HG02678 (cell line): ENCODE measurements at regions not wholly inside any gene's neighbourhood (a gene's known extent, or its start where the extent isn't known, plus 50 kb on each side); places are given as distances from the start of the nearest gene placed in this dataset.

Experiments
- ATAC-seq: cut with Tn5 transposase; IDR thresholded peaks from one replicate; pipeline ENCODE4 v1.9.1; 2021; ENCODE audit warnings: mild to moderate bottlenecking, moderate library complexity; ENCODE audit not compliant: unreplicated experiment

DNA sequence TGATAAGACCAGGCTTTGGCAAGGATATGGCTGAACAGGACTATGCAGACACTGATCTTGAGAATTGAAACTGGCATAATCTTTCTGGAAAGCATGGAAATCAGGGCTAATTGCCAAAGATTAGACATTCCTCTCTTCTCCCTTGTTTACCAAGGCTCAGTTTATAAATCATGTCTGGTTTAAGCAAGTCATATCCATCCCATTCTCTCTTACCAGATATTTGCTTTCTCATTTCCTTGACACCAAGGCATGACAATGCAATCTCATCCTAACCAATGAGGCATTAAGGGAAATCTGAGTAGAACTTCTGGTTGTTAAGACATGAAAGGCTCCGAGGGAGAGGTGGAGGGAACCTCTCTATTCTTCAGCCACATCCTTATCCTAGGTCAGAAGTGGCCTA lies 110.3 kb upstream of the CEP85L start:
- ATAC-seq = no peak

DNA sequence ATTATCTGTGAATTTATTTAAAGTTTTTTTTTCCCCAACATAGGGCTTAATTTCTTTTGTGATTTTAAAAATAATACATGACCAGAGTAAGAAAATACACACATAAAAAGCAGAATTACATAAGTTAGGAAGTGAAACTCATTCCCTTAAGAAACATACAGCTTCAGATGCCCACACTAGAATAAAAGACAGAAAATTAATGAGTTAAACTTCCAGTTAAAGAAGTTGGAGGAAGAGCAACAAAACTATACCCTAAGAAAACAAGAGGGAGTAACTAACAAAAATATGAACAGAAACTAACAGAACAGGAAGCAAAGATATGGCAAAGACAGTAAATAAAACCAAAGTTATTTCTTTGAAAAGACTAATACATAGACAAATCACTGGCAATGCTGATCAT lies 107.6 kb upstream of the CEP85L start:
- no peak for ATAC-seq

DNA sequence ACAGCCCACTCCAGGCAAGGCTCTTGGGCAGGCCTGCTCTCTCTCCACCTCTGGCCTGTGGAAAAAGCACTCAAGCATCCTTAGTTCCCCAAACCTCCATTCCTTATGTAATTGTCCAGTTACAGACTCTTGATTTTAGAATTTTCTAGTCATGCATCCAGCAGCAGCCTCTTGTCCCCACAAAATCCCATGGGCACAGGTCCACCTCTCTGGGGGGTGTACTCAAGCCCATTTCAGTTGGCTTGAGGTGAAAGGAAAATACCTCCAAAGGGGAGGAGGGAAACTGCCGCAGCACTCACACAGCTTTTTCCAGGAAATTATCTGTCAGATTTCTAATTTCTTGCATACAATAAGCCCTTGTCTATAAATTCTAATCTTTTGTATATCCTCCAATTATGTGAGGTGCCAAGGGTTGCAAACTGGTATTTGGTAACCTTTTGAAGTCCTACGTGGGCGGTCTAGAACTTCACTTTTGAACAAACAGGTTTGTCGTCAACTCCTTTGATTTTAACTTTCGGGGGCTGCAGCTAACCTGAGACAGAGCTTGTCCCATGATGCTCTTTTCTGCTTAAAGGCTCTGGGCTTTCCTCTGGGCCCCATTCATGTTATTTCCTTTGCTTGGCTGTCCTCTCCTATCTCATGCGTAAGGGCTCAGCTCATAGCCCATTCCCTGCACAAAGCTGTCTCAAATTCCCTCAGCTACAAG lies 104.7 kb upstream of the CEP85L start:
- no peak for ATAC-seq

DNA sequence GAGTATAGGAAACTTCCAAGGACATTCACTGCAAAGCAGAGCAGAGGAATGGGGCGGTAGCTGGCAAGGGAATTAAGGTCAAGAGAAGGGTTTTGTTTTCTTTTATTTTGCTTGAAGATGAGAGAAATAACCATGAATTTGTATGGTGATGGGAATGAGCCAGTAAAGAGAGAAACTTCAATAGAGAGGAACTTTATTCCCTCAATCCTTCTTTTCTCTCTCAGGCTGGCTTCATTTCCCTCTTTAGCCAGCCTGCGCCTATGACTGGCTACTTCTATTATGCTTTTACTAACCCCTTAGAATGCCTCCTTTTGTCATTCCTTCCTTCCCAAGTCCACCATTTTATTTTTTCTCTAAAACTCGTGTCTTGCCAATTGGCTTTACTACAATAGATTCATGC lies 101.4 kb upstream of the CEP85L start:
- ATAC-seq = no peak

DNA sequence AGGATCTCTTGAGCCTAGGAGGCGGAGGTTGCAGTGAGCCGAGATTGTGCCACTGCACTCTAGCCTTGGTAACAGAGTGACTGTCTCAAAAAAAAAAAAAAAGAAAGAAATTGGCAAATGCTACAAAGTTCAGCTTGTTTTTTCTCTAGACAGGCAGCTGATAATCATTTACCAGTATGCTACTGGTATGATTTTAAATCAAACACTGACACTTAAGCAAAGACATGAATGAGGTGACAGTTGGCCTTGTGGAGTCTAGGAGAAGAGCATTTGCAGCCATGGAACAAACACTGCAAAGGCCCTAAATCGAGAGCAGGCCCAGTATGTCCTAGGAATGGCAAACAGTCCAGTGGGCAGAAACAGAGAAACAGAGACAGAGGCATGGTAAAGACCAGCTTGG lies 99.7 kb upstream of the CEP85L start:
- no peak for ATAC-seq

DNA sequence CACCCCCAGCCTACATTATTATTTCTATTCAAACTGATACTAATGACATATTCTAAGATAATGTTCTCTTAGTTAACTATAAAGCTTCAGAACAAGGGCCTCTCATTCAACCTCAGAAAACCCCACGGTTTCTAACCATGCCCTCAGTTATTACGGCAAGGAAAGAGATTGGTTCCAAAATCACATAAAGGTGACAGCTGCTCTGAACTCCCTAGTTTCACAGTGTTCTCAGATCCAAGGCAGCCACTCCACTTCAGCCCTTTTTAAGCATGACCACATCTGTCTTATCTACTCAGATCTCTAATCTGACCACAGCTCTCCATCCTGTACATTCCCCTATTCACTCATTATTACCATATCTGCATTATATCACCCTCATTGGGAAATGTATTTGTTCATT lies 98.8 kb upstream of the CEP85L start:
- ATAC-seq = peak; percentile 50

DNA sequence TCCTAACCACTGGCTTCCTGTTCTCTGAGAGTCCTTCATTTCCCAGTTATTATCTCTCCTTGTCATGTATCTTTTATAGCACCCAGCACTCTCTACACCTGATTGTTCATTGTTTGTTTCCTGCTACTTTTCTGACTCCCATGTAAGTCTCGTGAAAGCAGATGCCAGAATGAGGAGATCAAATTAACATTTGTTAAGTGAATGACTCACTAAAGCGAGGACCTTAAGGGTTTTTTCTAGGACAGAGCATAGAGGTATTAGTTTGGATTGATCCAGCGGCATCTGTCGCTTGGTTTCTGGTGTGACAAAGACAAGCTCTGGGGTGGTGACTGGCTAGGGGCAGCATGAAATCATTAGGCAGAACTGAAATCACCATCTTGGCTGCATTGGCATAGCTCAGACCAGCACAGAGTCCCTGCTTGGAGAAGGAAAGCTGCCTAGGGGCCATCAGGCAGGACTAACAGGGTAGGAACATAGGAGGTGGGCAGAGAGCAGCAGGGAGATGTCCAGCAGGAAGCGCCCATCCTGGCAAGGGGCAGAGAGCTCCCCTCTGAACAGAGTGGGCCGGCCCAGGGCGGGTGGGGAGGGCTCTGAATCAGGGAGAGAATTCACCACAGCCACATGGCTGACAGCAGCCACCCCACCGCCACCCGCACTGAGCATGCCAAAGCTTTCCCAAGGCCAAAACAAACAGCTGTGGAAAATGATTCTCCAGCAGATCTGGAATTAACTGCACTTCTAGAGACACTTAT lies 97.1 kb upstream of the CEP85L start:
- ATAC-seq = no peak

DNA sequence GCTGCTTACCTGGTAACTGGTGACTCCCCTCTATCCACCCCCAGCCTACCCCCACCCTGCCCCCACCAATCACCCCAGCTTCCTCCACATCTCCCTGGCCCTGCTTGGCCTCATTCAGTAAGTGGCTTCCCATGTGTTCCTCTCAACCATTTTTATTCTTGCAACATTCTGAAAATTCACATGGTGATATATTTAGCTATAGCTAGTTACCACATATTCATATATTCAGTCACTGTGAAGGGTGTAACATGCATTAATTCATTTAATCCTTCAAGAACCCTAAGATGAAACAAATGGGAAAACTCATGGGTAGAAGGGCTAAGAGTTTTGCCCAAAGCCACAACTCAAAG lies 95.4 kb upstream of the CEP85L start:
- ATAC-seq = no peak

DNA sequence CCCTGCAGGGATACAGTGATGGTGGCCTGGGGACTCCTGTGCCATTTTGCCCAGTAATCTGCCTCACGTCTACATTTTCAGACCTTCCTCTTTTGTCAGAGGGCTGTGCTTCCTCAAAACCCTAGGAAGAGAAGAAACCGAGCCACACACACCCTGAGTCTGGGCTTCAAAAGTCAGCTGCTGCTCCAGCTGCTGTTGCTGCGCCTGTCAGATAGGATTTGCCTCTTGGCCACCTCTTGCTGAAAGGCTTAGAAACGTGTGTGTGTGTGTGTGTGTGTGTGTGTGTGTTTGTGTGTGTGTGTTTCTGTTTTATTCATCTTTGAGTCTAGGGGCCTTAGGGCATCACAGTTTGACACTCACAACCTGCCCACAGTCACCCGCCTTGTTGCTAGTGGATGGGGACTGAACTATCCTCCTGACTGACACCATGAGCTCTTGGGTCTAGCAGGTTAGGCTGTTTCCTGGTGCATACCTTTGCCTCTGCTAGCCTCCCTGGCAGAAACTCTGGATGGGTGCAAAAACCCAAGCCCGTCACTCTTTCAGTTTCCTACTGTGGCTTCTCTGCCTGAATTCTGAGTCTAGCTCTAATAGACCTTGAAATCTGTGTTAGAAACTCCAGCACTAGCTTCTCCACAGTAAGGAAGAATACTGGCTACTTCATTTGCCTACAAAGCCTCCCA lies 94.9 kb upstream of the CEP85L start:
- no peak for ATAC-seq

DNA sequence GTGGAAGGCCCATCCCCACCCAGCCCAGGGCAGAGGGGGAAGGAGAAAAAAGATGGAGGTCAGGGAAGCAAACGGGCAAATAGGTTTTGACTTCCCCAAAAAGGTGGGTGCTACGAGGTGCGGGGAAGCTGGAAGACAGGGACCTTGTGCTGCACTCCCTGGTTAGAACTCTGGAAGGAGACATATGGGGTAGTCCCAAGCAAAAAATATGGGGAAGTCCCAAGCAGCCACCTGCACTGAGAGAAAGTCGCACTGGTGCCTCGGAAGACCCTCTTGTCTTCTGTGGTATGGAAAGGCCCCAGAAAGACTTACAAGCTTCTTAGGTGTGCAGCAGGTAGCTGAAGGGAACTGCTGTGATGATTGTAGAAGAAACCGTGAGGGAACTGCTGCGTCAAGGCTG lies 93.8 kb upstream of the CEP85L start:
- ATAC-seq = no peak

DNA sequence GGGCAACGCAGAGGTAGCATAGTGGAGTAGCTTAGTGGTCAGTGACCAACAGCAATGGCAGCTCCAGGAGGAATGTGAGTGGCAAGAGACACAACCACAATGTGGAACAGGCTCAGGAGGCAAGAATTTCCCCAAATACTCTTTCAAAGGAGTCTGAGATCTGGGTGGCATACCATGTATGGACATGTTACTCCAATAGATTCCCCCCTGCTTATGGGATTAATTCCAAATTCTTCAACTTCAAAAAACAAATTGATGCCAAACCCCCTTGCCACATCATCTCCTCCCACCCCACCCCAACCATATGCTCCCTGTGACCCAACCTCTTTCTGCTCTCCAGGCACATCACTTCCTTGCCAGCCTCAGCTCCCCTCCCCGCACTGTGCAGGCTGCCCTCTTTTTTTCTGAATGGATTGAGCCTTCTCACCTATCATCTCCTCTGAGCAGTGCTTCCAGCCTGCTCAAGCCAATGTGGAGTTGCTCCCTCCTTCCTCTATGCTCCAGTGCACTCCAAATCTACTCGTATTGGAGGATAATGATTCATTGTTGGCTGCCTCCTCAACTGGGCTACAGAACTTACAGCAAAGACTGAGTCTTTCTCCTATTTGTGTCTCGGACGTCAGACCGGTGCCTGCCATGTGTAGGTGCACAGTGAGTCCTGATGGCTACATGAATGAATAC lies 93.0 kb upstream of the CEP85L start:
- no peak for ATAC-seq

DNA sequence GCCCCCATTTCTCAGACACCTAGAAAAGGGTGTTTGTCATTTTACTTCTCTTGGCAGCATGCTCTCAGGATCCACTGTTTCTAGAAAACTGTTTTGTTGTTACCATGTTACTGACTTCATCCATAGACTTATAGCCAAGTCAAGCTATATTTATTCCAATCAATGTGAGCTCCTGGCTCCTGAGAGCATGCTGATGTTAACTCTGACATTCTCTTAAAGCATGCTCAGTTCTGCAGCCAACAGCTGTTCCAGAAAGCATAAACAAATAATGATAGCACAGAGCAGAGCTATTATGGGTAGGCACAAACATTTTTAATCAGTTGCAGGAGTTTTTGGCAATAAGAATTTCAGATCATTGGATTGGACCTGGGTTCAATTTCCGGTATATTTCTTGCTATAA lies 92.4 kb upstream of the CEP85L start:
- ATAC-seq = no peak

DNA sequence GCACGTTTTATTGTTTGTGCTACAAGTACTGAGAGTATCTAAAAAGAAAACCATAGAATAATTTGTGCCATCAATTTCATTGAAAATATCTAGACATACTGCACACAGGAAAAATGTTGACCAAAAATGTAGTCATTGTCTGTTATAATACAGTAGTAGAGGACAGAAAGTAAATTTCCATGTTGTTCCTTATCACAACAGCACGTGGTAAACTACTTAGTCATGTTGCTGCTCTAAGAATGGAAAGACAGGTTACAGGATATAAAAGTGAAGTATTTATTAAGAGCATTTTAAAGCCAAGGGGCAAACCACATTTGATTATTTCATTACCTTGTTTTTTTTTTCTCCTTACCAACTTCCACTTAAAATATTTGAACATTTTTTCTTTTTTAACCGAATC lies 89.0 kb upstream of the CEP85L start:
- ATAC-seq = no peak

DNA sequence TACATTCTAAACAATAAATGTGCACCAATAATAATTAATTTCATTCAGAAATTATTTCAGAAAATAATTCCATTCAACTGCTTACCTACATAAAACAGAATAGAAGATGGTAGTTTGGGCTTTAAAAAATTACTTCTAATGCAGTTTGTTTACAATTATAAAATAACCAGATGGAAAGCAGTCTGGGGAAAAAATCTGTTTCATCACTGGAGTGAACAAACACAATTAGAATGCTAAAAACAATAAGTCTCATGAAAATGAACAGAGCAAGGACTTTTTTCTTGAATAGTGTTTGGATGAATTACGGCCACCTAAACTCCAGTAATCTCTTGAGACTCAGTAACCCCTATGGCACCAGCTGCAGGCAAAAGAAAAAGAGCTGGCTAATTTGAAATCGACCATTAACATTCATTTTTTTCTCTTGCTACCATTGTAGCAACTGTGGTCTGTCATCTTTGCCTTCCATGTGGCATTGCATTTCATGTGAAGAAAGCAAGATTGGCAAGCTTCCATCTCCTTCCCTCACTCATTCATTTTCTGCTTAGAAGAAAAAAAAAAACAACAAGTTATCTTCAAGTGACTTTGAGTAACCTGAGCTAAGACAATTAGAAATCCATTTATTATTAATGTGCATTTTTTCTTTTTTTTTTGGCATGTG lies 88.4 kb upstream of the CEP85L start:
- ATAC-seq = no peak

DNA sequence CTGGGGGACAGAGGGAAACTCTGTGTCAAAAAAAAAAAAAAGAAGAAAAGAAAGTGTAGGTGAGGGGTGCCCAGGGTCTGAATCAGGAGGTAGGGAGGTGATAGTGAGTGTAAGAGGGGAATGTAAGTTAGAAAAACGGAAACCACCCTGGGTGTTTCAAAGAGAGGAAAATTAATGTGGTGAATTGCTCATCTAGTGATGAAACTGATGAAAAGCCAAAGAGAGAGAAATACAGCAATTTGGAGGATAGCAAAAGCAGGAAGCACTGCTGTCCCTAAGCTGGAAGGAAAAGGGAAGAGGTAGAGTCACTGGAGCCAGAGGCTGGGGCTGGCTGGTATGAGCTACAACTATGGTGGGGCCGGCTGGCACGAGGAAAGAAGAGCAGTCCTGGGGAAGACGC lies 85.0 kb upstream of the CEP85L start:
- ATAC-seq = no peak

DNA sequence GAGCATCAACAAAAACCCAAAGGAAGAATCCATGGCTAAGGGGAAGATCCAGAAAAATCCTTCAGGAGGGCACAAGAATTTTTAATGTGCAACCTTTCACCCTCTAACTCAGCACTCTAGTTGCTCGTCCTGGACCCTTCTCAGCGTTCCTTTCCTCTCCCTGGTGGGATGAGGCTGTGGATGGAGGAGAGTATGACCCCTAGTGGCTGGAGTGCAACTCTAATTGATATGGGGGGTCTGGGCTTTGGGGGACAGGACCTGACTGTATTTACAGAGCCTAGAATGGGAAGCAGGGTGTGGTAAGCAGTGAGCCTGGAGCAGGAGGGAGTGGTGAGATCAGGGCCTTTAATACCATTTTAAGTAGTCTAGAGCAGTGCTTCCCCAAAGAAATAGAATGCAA lies 83.9 kb upstream of the CEP85L start:
- ATAC-seq = no peak

DNA sequence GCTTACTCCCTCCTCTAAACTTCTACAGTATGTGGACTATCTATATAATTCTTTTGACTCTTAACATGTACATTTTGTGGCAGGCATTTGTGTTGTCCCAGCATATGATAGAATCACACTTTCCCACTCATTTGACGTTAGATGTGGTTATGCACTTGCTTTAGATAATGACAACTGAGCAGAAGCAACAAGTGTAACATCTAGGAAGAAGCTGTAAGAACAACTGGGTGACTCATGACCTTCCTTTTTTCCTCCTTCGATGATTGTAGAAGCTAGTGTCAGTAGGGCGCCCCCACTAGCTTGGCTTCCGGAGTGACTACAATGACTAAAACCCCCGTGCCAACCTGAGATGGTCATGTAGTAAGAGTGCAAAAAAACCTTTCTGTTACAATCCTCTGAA lies 74.6 kb upstream of the CEP85L start:
- ATAC-seq = no peak

DNA sequence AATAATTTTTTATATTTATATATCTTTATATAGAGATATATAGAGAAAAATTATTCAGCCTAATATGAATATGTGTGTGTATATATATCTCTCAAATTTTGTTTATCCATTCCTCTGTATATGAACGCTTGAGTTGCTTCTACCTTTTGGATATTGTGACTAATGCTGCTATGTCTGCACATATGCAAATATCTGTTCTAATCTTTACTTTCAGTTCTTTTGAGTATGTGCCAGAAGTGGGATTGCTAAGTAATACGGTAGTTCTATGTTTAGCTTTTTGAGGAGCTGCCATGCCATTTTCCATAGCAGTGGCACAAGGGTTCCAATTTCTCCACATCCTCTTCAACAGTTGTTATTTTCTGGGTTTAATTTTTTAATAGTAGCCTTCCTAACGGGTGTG lies 72.8 kb upstream of the CEP85L start:
- ATAC-seq = peak; percentile 78

DNA sequence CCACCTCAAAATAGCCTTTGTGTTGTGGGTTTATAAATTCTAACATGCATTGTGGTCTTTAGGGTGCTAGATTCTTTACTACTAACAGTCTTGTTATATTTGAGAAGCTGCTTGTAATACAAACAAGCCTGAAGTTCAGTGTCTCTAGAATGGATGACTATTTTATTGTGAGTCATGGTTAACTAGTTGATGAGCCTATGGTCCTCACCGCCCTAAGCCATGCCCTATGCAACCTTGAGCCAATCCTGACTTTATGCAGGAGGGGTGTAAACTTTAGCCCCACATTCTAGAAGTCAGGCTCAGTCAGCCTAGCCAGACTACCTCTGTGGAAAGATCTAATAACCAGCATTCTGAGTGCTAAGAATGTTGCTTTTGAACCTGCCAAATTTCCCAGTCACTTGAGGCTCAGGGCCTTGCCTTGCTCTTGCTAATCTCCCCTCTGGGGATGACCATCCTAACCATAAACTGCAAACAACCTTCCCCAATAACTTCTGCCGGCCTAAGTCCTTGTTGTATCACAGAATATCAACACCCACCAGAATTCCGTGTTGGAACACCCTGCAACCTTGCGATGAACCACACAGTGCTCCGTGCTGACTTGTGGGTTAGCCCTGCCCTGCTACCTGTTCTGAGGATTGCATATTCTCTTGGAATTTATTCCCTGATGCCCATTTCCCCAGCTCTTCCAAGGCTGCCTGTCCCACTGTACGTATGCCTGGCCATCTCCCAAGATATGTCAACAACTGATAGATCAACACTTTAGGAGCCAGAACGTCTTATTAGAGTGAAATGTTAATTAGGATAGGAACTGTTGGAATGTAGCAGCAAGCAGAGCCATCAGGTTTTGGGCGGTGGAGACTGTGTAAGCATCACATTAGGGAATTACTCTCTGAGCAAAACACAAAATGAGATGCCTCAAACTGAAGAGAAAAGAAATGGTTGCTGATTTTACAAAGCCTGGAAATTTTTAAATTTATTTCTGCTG lies 71.7 kb upstream of the CEP85L start:
- no peak for ATAC-seq

DNA sequence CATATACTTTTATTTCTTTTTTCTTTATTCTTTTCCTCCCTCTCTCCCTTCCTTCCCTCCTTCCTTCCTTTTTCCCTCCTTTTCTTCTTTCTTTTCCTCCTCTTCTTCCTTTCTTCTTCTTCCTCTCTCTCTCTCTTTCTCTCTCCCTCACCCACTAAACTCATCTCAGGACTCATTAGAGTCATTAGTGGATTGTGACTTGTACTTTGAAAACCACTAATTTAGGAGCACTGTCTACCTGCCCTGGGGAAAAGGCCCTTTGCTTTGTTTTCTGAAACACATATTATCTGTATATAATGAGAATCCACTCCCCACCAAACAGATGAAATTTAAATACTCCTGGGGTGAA lies 68.7 kb upstream of the CEP85L start:
- no peak for ATAC-seq
